GM06990 (cell line): ENCODE measurements at regions not wholly inside any gene's neighbourhood (a gene's known extent, or its start where the extent isn't known, plus 50 kb on each side); places are given as distances from the start of the nearest gene placed in this dataset.

Experiments used
- DNase-seq: peaks from one replicate; pipeline ENCODE4 v3.0.0-alpha.2; 2011; ENCODE audit not compliant: insufficient read length; ENCODE audit errors: extremely low read depth
- H3K27me3 ChIP-seq: replicated peaks from 2 replicates; pipeline ENCODE4 v1.6.0; 2011; ENCODE audit warnings: low read length; ENCODE audit not compliant: control insufficient read depth, insufficient read depth
- H3K36me3 ChIP-seq: 2 replicates; pipeline ENCODE4 v1.5.1; 2011; ENCODE audit warnings: low read length; ENCODE audit not compliant: control insufficient read depth, insufficient read depth
- H3K4me3 ChIP-seq: replicated peaks from 2 replicates; pipeline ENCODE4 v1.5.1; 2011; ENCODE audit warnings: low read depth, mild to moderate bottlenecking, control low read depth, low read length
- TF ChIP-seq, protein P1 (sequence below): IDR thresholded peaks from 2 replicates; pipeline ENCODE4 v1.5.1; 2011; ENCODE audit warnings: low read length, control low read depth, mild to moderate bottlenecking, inconsistent platforms; ENCODE audit not compliant: insufficient read depth, poor library complexity, severe bottlenecking

DNA sequence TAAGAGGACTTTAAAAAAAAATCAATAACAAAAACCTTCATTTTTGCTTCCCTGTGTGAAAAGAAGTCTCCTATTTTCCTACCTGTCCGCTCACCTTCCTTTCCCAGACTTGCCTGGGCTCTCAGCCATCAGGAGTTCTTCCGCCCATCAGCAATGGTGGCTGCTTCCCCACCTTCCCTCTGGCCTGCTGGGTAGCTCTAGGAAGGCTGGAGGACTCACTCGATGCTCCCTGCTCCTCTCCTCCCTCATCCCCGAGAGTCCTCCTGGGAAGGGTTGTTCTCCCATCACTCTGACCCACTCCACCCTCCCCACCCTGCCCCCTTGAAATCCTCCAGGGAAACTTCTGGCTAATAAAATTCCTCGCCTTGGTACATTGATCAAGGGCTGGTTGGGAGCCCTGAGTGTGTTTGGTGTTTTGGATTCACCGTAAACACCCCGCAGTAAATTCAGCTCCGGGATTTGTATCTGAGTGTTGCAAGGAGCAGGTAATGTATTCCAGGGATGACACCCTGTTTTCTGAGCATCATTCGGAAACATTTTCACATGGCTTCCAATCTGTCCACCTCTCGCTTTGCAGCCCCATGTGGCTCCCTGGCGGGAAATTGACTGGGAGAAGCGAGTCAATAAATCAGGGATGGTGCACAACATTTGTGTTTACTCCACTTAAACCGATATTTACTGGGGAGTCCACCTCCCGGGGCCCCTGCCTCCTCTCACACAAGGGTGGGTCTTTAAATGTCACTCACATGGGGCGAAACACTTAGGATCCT lies 126.4 kb upstream of the SDK1 start:
- no peak for DNase-seq
- TF ChIP-seq, protein P1, sequence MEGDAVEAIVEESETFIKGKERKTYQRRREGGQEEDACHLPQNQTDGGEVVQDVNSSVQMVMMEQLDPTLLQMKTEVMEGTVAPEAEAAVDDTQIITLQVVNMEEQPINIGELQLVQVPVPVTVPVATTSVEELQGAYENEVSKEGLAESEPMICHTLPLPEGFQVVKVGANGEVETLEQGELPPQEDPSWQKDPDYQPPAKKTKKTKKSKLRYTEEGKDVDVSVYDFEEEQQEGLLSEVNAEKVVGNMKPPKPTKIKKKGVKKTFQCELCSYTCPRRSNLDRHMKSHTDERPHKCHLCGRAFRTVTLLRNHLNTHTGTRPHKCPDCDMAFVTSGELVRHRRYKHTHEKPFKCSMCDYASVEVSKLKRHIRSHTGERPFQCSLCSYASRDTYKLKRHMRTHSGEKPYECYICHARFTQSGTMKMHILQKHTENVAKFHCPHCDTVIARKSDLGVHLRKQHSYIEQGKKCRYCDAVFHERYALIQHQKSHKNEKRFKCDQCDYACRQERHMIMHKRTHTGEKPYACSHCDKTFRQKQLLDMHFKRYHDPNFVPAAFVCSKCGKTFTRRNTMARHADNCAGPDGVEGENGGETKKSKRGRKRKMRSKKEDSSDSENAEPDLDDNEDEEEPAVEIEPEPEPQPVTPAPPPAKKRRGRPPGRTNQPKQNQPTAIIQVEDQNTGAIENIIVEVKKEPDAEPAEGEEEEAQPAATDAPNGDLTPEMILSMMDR = no peak
- Histone ChIP-seq H3K36me3 (no peaks in the 10 kb centered on the region), H3K27me3 (no peaks in the 10 kb centered on the region; the same call in 1 of the 2 replicates), H3K4me3 (no peak overlapping the region)

GRCh38 chr7:3175285-3175902 lies 125.7 kb upstream of the SDK1 start:
- Histone ChIP-seq H3K4me3 (no peak overlapping the region), H3K27me3 (no peaks in the 10 kb centered on the region; the same call in 1 of the 2 replicates), H3K36me3 (no peaks in the 10 kb centered on the region)
- DNase-seq = no peak
- TF ChIP-seq, protein P1 = no peak

- Histone ChIP-seq H3K27me3 (no peaks in the 10 kb centered on the region; the same call in 1 of the 2 replicates), H3K36me3 (no peaks in the 10 kb centered on the region), H3K4me3 (no peak overlapping the region)
- no peak for DNase-seq
- TF ChIP-seq, protein P1 = no peak
These were observed 124.7 kb upstream of the SDK1 start for GRCh38 chr7:3176112-3177000.

GRCh38 chr7:3177271-3177670 lies 123.8 kb upstream of the SDK1 start:
- H3K27me3 ChIP-seq = no peaks in the 10 kb centered on the region; the same call in 1 of the 2 replicates
- H3K4me3 ChIP-seq = no peak overlapping the region
- no peak for DNase-seq
- H3K36me3 ChIP-seq = no peaks in the 10 kb centered on the region
- TF ChIP-seq, protein P1 = no peak

- no peak overlapping the region for H3K4me3 ChIP-seq
- TF ChIP-seq, protein P1 = no peak
- DNase-seq = no peak
- H3K27me3 ChIP-seq = no peaks in the 10 kb centered on the region; the same call in 1 of the 2 replicates
- H3K36me3 ChIP-seq = no peaks in the 10 kb centered on the region
These were observed 121.6 kb upstream of the SDK1 start for GRCh38 chr7:3179456-3179855.
